ENCODE measurements at regions not wholly inside any gene's neighbourhood (a gene's known extent, or its start where the extent isn't known, plus 50 kb on each side); places are given as distances from the start of the nearest gene placed in this dataset.

- Histone ChIP-seq H3K4me3 (replicated peaks in 1 of 4; ENCODE audit: control extremely low read depth in 1 of 4, insufficient read depth in 1 of 4, low read depth in 3 of 4, low read length in 4 of 4) (no peak overlapping the region), H3K9me3 (ENCODE audit: control insufficient read depth, insufficient read depth, low read depth, low read length) (no peaks in the 10 kb centered on the region), H4K20me1 (ENCODE audit: control insufficient read depth, extremely low read depth, insufficient read depth, low read length) (no peaks in the 10 kb centered on the region), H3K79me2 (ENCODE audit: control insufficient read depth, insufficient read depth, low read length) (no peaks in the 10 kb centered on the region), H3K27me3 (ENCODE audit: control insufficient read depth, insufficient read depth, low read length) (peaks cover 5% of the 10 kb centered on the region), H3K4me1 (ENCODE audit: control insufficient read depth, extremely low read depth, insufficient read depth, low read length) (peaks cover 4% of the 10 kb centered on the region), H3K9ac (ENCODE audit: insufficient read depth, low read length) (no peak overlapping the region), H3K36me3 (ENCODE audit: control insufficient read depth, insufficient read depth, low read length) (no peaks in the 10 kb centered on the region), H3K27ac (ENCODE audit: insufficient read depth, low read length) (no peak overlapping the region), H3K4me2 (ENCODE audit: extremely low read depth, insufficient read depth, low read length) (no peak overlapping the region), H2AFZ (ENCODE audit: low read length) (no peak overlapping the region)
- TF ChIP-seq, protein P1, sequence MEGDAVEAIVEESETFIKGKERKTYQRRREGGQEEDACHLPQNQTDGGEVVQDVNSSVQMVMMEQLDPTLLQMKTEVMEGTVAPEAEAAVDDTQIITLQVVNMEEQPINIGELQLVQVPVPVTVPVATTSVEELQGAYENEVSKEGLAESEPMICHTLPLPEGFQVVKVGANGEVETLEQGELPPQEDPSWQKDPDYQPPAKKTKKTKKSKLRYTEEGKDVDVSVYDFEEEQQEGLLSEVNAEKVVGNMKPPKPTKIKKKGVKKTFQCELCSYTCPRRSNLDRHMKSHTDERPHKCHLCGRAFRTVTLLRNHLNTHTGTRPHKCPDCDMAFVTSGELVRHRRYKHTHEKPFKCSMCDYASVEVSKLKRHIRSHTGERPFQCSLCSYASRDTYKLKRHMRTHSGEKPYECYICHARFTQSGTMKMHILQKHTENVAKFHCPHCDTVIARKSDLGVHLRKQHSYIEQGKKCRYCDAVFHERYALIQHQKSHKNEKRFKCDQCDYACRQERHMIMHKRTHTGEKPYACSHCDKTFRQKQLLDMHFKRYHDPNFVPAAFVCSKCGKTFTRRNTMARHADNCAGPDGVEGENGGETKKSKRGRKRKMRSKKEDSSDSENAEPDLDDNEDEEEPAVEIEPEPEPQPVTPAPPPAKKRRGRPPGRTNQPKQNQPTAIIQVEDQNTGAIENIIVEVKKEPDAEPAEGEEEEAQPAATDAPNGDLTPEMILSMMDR (conservative IDR thresholded peaks at IDR 0.05 in 1 of 2, IDR thresholded peaks at IDR 0.05 in 1 of 2; ENCODE audit: low read depth in 1 of 2, low read length in 2 of 2): no peak
- DNase-seq (ENCODE audit: low read depth in 2 of 2): peak in 1 of 2 donors; percentile 61
These were observed 115.0 kb upstream of the TMPRSS2 start for GRCh38 chr21:41622831-41623548.

- Histone ChIP-seq H3K79me2 (ENCODE audit: control insufficient read depth, insufficient read depth, low read length) (no peaks in the 10 kb centered on the region), H3K27me3 (ENCODE audit: control insufficient read depth, insufficient read depth, low read length) (peaks cover 5% of the 10 kb centered on the region), H3K27ac (ENCODE audit: insufficient read depth, low read length) (no peak overlapping the region), H2AFZ (ENCODE audit: low read length) (no peak overlapping the region), H3K36me3 (ENCODE audit: control insufficient read depth, insufficient read depth, low read length) (no peaks in the 10 kb centered on the region), H4K20me1 (ENCODE audit: control insufficient read depth, extremely low read depth, insufficient read depth, low read length) (no peaks in the 10 kb centered on the region), H3K9ac (ENCODE audit: insufficient read depth, low read length) (no peak overlapping the region), H3K4me1 (ENCODE audit: control insufficient read depth, extremely low read depth, insufficient read depth, low read length) (peaks cover 4% of the 10 kb centered on the region), H3K4me3 (replicated peaks in 1 of 4; ENCODE audit: control extremely low read depth in 1 of 4, insufficient read depth in 1 of 4, low read depth in 3 of 4, low read length in 4 of 4) (no peak overlapping the region), H3K4me2 (ENCODE audit: extremely low read depth, insufficient read depth, low read length) (no peak overlapping the region), H3K9me3 (ENCODE audit: control insufficient read depth, insufficient read depth, low read depth, low read length) (no peaks in the 10 kb centered on the region)
- TF ChIP-seq, protein P1 (conservative IDR thresholded peaks at IDR 0.05 in 1 of 2, IDR thresholded peaks at IDR 0.05 in 1 of 2; ENCODE audit: low read depth in 1 of 2, low read length in 2 of 2): no peak
- TF ChIP-seq EZH2 (IDR thresholded peaks at IDR 0.05; ENCODE audit: low read length, missing control alignments): no peak
- DNase-seq (ENCODE audit: low read depth in 2 of 2): no peak
These were observed 114.2 kb upstream of the TMPRSS2 start for GRCh38 chr21:41622201-41622600.

DNA sequence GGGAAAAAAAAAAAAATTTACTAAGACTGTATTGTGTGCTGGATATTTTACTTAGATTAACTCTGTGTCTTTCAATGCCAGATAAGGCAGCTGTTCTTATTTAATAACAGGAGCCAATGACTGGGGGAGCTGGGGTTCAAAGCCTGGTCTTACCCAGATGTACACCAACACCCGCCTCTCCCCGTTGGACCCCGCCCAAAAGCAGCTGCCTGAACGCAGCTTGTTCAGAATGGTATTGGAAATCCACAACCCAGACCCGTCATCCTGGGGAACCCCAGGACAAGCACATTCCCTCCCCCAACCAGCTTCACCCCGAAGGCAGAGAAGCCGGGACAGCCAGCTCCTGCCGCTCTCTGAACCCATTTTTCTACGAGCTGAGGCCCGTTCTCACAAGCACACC, 113.6 kb upstream of the TMPRSS2 start:
- Histone ChIP-seq H3K27me3 (ENCODE audit: control insufficient read depth, insufficient read depth, low read length) (peaks cover 5% of the 10 kb centered on the region), H3K4me1 (ENCODE audit: control insufficient read depth, extremely low read depth, insufficient read depth, low read length) (peaks cover 10% of the 10 kb centered on the region), H3K36me3 (ENCODE audit: control insufficient read depth, insufficient read depth, low read length) (no peaks in the 10 kb centered on the region), H3K9me3 (ENCODE audit: control insufficient read depth, insufficient read depth, low read depth, low read length) (no peaks in the 10 kb centered on the region), H3K9ac (ENCODE audit: insufficient read depth, low read length) (no peak overlapping the region), H3K4me3 (replicated peaks in 1 of 4; ENCODE audit: control extremely low read depth in 1 of 4, insufficient read depth in 1 of 4, low read depth in 3 of 4, low read length in 4 of 4) (no peak overlapping the region), H4K20me1 (ENCODE audit: control insufficient read depth, extremely low read depth, insufficient read depth, low read length) (no peaks in the 10 kb centered on the region), H3K4me2 (ENCODE audit: extremely low read depth, insufficient read depth, low read length) (peak overlapping the region; percentile 26), H3K79me2 (ENCODE audit: control insufficient read depth, insufficient read depth, low read length) (no peaks in the 10 kb centered on the region), H2AFZ (ENCODE audit: low read length) (no peak overlapping the region), H3K27ac (ENCODE audit: insufficient read depth, low read length) (no peak overlapping the region)
- no peak for TF ChIP-seq EZH2 (IDR thresholded peaks at IDR 0.05; ENCODE audit: low read length, missing control alignments)
- TF ChIP-seq, protein P1 (conservative IDR thresholded peaks at IDR 0.05 in 1 of 2, IDR thresholded peaks at IDR 0.05 in 1 of 2; ENCODE audit: low read depth in 1 of 2, low read length in 2 of 2): no peak
- peak in 1 of 2 donors; percentile 65 for DNase-seq (ENCODE audit: low read depth in 2 of 2)

Measured in fibroblast of lung (primary cell).